ENCODE measurements at regions not wholly inside any gene's neighbourhood (a gene's known extent, or its start where the extent isn't known, plus 50 kb on each side); places are given as distances from the start of the nearest gene placed in this dataset.

DNA sequence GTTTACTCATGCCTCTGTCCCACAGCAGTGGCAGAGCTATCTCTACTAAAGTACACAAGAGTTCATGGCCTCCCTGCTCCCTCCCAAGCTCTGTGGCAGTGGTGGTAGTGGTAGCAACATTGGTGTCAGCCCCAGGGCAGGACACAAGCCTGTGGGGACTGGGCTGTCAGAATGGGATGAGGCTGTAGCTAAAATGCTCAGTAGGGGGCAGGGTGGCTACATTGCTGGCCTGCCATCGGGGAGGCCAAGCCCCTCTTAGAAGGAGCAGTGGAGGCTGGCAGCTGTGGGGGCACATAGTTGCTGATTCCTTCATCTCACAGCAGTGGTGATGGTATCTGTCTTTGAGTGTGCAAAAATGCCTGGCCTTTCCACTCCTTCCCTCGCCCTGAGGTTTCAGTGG is 461.7 kb downstream of the PCDH18 start:
- TF ChIP-seq, protein P1, sequence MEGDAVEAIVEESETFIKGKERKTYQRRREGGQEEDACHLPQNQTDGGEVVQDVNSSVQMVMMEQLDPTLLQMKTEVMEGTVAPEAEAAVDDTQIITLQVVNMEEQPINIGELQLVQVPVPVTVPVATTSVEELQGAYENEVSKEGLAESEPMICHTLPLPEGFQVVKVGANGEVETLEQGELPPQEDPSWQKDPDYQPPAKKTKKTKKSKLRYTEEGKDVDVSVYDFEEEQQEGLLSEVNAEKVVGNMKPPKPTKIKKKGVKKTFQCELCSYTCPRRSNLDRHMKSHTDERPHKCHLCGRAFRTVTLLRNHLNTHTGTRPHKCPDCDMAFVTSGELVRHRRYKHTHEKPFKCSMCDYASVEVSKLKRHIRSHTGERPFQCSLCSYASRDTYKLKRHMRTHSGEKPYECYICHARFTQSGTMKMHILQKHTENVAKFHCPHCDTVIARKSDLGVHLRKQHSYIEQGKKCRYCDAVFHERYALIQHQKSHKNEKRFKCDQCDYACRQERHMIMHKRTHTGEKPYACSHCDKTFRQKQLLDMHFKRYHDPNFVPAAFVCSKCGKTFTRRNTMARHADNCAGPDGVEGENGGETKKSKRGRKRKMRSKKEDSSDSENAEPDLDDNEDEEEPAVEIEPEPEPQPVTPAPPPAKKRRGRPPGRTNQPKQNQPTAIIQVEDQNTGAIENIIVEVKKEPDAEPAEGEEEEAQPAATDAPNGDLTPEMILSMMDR (IDR thresholded peaks at IDR 0.05), result no peak
- TF ChIP-seq POLR2AphosphoS5 (IDR thresholded peaks at IDR 0.05; ENCODE audit: insufficient read depth in 1 of 2, low read depth in 1 of 2), result no peak
- no peak for TF ChIP-seq POLR2A (IDR thresholded peaks at IDR 0.05)

Data from vagina (tissue), 2 donors.